GM18870 (cell line): ENCODE measurements at regions not wholly inside any gene's neighbourhood (a gene's known extent, or its start where the extent isn't known, plus 50 kb on each side); places are given as distances from the start of the nearest gene placed in this dataset.
"Not testable (repeated sequence)": the region's sequence is repeated elsewhere in the genome, so short reads cannot be mapped to it uniquely, and the experiment has no call there.

Experiments
- ATAC-seq: cut with Tn5 transposase; IDR thresholded peaks from one replicate; pipeline ENCODE4 v1.9.1; 2021; ENCODE audit warnings: moderate library complexity; ENCODE audit not compliant: unreplicated experiment

DNA sequence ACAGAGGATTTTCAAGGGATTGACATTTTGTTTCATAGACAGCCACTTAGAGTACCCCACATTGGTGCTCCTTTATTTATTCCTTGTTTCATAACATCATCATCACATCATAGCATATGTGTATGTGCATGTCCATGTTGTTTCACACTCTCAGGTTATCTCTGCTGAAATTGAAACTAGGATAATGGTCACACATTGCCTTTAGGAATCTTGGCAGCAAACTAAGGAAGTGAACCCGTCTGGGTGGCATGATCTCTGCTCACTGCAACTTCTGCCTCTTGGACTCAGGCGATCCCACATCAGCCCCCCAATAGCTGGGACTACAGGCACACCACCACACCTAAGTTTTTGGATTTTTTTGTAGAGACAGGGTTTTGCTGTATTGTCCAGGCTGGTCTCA lies 234.2 kb upstream of the ANKRD50 start:
- no peak for ATAC-seq

DNA sequence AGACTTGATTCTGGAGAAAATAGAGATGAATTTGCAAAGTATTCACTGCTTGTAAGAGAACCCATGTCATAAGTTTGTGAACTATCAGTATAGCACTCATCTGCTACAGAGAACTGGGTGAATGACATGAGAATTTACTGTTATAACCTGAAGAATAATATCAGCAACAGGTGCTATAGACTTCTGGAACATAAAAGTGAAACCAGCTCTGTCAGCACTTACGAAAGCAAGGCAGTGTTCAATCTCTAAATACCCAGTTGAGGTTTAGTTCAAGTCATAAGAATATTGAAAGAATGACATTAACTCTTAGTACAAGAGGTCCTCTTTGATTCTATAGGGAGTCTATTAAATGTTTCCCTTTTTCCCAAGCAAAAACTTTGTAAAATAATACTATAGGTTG lies 232.9 kb upstream of the ANKRD50 start:
- peak; percentile 76 for ATAC-seq

DNA sequence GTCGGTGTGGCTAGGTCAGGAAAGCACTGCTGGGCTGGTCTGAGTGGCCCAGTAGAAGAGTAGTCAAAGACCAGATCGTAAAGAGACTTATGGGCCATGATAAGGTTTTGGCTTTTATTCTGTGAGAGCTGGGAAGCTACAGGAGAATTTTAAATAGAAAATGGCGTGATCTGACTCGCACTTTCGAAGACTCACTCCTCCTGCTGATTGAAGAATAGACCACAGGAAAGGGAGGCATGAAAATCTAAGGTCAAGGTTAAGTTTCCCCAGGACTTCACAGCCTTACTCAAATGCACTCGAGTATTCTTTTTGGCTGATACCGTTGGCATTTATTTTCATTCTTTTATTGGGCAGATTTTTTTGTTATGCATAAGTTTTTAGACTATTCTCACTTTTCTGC lies 231.4 kb upstream of the ANKRD50 start:
- no peak for ATAC-seq

DNA sequence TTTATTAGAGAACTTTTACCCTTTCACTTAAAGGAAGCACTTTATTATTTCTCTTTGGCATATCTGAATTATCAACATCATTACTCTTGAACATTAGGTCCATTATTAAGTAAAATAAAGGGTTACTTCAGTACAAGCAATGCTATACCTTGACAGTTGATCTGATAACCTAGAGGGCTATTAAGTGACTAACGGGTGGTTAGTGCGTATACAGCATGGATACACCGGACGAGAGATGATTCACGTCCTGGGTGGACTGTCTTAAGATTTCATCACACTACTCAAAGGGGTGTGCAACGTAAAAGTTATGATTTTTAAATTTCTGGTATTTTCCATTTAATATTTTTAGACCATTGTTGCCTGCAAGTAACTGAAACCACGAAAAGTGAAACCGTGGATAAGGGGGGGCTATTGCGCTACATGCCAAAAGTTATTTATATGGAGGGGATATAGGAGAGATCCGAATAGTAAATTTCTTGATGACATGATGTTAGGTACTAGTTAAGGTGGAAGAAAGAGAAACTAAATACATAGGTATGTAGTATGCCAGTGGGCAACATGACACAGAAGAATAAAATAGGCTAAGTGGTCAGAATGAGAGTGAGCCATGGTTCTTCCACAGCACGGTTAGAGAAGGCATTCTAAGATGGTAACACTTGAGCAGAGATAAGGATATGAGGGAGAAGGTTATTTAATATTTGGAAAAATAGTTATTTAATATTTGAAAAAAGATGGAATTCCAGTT lies 230.8 kb upstream of the ANKRD50 start:
- ATAC-seq: no peak

DNA sequence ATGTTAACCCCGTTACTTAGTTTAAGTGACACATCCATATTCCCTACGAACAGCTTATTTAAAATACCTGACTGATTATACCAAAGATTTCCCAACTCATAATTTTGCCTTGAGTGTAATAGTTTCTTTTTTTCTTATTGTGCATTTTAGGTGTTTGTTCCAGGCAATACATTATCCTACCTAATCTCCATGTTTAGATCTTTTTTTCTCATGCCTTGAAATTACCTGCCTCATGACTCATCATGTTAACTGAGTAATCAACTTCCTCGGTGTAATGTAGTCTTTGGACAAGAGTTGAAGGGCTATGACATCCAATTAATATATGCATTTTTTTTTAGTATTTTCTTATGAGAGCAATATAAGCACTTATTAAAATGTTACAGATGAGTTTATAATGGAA lies 228.7 kb upstream of the ANKRD50 start:
- no peak for ATAC-seq

DNA sequence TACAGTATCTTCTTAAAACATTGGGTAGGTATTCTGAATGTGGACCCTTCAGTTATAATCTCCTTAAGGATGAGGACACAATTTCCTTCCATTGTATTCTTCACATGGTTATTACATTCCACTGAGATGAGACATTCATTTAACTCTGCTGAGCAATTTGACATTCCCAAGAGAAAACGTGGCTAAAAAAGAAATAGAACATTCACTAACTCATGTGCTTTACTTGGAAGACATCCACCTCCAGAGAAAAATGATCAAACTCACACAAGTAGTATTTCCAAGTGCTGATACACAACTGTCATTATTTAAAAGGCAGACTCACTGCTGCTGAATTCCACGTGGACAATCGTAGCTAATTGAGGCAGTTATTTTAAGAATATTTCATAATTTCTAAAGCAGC lies 227.9 kb upstream of the ANKRD50 start:
- ATAC-seq: no peak

DNA sequence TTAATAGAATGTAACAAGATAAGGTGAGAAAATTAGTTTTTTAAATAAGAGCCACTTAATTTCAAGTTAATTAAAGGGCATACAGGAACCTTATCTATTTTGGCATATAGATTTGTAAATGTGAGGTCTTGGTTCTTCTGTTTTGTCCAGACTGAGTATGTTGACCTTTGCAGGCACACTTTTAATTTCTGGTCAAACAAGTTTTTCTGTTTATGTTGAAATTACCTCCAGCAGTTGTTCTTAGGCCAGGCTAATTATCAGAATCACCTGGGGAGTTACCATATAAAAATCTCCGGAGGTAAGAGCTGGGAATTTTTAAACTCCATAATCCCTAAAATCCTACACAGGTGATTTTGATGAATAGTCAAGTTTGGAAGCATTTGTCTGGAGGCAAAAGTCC lies 227.4 kb upstream of the ANKRD50 start:
- ATAC-seq: no peak

DNA sequence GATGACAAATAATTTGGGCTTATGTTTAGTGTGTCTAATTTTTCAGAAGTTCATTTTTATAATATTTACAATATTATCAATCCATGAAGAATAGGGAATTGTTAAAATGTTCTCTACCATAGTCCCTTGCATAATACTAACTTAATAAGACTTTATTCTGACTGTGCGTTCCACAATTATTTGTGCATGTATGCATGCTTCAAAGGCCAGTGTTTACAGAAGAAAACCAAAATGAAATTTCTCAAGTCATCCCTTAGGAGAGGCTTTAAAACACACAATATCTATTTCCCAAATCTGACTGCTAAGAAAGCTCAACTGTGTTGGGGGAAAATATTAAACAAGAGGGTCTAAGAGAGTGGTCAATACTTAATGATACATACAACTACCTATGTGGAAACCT lies 226.3 kb upstream of the ANKRD50 start:
- no peak for ATAC-seq

DNA sequence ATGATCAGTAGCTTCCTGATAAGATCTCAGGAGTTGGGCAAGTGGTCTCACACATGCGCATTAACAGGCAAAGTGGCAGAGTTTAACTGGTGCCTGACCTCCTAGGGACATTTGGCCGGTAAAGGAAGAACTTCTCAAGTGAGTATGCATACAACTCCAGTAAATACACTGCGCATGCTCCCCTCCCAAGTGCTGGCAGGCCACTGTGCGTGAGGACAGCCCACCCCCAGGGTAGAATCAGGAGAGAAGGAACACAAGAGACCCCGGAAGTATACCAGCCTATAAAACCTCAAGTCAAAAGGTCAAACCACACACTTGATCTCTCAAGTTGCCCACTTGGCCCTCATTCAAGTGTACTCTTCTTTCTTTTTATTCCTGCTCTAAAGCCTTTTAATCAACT lies 225.5 kb upstream of the ANKRD50 start:
- ATAC-seq: no peak

DNA sequence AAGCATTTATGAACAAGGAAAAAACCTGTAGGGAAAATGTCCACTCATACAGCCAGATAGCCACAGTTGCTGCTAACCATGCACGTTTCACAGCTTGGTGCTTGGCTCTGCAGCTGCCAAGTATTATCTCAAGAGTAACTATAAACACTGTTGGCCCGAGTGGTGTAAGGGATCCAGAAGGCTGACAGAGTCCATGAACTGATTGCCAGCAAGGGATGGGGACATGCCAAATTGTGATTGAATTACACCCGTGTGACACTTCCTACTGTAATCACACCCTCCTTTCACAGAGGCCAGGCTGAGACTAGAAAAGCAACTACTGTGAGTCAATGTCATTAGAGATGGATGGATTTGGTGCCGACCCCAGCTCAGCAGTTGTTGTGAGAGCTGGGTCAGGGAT lies 223.9 kb upstream of the ANKRD50 start:
- ATAC-seq: no peak

DNA sequence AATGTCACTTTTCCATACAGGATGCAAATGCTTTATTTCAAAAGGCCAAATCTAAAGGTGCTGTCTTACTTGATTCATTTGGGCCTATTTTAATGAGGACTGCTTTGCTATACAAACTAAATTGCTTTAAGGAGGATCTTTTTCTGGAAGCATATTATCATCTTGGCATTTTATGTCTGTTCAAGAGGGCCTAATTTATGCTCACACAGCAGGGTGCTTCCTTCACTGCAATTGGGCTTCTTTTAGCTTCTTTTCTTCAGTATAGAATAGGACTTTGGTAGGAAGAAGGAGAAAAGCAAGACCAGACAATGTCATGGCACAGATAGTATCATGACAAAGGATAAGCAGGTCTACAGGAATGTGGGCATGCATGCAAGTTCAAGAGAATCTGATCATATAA lies 222.4 kb upstream of the ANKRD50 start:
- no peak for ATAC-seq

DNA sequence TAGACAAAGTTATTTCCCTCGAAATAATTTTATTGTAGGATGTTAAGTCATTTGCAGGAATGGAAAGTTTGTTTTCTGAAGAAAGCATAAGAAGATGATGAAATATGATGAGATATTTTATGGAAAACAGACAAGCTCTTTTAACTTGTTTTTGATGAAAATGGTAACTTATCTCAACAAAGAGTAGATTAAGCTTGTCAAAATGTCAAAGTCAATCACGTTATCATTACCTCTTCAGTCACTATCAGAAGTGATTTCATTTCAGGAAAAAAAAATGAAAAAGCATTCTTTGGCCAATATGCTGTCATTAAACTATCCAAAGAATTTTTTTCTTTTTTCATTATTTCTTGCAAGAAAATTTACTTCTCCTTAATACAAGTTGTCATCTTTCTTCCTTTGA lies 221.0 kb upstream of the ANKRD50 start:
- no peak for ATAC-seq

DNA sequence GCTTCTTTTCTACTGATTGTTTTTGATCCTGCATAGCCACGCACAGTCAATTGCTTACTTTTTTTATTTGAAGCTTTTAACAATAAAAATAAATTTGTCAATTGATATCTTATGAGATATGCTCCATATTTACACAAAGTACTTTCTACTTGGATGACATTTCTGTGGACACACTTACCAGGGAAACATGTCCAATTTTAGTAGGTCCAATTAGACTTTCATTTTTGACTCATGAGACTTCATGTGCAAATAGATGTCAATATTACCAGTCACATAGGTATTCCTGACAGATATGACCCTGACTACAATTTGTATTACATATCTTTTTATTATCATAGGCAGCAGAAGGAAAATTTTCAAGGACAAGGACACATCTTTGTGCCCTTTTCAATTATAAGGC lies 219.9 kb upstream of the ANKRD50 start:
- no peak for ATAC-seq

DNA sequence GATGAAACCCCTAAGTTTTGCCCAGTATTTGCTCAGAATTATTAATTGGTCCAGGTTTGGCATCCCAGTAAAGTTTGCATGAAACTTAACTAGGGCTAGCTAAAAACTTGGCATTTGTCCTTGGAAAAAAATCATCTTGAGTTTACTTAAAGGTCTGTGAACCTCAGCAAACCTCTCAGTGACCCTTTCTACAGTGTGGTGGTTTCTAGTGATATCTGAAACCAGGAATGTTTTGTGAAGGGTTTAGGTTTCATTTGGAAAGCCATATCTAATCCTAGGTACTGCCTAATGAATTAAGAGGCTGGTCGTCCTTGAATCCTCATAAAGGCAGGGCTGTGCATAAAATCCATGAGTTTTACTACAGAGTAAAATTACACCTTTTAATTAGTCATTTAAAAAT lies 218.5 kb upstream of the ANKRD50 start:
- no peak for ATAC-seq

DNA sequence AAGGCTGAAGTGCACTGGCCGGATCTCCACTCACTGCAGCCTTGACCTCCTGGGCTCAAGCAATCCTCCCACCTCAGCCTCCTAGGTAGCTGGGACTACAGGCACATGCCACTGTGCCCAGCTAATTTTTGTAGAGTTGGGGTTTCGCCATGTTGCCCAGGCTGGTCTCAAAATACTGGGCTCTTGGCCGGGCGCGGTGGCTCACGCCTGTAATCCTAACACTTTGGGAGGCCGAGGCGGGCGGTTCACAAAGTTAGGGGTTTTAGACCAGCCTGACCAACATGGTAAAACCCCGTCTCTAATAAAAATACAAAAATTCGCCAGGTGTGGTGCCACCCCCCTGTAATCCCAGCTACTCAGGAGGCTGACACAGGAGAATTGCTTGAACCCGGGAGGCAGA lies 210.2 kb upstream of the ANKRD50 start:
- not testable (repeated sequence) for ATAC-seq

DNA sequence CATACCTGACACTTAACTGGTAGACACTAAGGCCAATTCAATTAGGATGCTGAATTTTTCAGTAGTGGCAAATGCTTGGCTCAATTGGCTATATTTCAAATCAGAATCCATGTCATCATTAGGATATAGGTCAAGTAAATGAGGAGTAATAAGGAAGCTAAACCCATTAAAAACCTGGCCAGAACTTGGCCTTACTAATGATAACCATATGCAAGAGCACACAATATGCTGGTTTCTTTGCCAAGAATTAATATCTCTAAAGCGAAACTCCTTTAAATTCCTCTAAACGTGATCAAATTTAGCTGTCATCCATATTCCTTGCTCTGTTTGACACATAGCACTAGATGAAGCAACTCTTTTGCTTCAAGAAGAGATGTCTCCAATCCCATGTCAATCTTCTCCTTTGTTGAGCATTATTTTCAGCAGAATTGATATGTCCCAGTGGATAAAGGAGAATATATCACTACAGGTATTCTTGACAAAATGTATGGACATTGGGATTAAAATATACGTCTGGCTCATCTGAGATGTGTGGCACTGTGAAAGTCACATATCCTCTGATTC lies 206.1 kb upstream of the ANKRD50 start:
- no peak for ATAC-seq

DNA sequence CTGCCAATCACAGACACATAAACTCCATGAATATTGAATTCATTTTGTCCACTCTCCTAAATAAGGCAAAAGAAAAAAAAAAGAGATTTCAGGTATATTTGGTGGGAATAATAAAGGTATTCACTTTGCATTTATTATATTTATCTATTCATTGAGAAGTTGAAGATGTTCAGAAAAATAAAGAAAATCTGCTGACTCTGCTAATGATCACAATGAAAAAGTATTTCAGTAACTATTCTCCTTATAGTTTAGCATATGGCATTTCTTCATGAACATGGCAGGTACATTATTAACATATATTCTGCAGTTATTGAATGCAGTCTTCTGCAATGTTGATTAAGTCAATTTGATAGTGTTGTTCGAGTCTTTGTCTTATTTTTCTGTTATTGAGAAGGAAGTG lies 202.5 kb upstream of the ANKRD50 start:
- no peak for ATAC-seq

DNA sequence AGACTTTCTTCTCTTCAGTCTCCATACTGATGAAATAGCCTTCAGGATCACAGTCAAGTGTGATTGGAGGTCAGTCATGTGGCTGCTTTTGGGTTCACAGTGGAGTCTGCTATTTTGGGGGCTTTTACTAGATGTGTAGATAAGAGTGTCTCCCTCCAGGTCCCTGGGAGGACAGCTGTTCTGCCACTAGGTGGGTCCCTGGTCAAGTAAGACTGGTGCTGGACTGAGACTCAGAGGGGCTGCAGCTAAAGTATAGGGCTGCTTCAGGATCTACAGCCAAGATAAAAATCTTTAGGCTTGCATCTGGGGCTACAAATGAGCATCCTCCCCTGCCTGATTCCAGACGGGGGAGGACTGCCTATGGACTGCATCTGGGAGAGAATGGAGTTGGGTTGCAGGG lies 200.7 kb upstream of the ANKRD50 start:
- ATAC-seq: no peak

DNA sequence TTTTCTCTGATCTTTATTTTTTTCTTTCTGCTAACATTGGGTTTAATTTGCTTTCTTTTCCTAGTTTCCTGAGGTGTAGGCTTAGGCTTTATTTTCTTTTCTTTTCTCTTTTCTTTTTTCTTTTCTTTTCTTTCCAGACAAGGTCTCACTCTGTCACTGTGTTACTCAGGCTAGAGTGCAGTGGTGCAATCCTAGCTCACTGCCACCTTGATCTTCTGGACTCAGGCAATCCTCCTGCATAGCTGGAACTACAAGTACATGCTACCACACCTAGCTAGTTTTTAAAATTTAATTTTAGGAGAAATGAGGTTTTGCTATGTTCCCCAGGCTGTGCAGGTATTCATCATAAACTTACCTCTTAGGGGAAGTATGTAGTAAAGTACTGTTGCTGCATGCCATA lies 197.8 kb upstream of the ANKRD50 start:
- ATAC-seq: no peak

DNA sequence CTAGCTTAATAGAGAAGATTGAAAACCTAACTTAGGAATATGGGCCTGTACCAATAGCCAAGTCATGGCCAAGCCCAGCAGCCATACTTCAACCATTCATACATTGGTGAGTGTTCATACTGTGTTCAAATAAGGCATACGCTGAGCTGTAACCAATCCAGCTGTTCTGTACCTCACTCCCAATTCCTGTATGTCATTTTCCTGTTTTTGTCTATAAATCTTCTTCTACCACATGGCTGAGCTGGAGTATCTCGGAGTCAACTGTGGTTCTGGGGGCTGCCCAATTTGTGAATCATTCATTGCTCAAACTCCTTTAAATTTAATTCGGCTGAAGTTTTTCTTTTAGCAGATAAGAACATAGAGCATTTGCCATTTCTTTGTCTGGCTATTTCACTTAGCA lies 195.3 kb upstream of the ANKRD50 start:
- ATAC-seq: no peak

DNA sequence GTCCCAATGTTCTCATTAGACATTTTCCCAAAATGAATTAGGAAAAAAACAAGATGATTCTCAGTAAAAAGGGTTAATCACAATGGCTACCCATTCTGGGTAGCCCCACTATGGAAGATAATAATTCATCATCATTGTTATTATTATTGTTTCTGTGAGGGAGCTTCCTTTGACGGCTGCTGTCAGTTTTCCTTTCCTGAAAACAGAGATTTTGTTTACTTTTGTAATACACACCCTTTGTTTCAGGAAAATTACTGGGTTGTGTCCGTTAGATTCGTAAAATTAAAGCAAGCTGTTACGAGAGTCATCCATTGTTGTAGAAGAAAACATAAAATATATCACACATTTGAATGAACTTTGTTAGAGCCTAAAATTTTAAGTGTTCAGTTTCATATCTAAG lies 192.9 kb upstream of the ANKRD50 start:
- no peak for ATAC-seq

DNA sequence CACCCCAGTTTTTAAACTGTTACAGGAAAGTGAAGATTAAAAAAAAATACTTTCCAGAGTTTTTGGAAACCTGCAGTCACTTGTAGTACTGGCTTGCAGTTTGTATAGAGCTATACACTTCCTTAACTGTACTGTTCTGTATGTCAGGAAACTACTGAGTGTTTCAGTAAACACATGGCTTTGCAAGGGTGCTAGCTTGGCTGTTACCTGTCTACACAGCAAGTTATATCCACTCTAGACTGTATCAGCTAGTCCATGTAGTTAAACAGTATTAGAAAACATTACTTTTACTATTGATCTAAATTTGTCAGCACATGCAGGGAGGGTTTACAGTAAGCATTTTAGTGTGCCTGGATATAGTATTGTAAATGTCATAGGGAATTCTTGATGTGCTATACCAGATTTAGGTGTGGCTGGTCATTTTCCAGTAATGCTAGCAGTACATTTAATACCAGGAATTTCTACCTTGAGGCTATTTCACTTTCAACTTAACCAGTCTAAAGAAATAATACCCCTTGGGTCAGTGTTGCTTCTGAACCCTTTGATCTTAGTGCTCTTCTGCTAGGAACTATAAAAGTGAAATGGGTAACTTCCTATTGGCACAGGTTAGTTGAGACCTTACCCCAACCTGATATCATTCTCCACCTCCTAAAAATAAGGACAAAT lies 192.3 kb upstream of the ANKRD50 start:
- ATAC-seq: no peak
